GM21717 (cell line): ENCODE measurements at regions not wholly inside any gene's neighbourhood (a gene's known extent, or its start where the extent isn't known, plus 50 kb on each side); places are given as distances from the start of the nearest gene placed in this dataset.

Source experiments
- ATAC-seq: cut with Tn5 transposase; IDR thresholded peaks from one replicate; pipeline ENCODE4 v1.9.1; 2021; ENCODE audit warnings: mild to moderate bottlenecking, moderate library complexity; ENCODE audit not compliant: unreplicated experiment

DNA sequence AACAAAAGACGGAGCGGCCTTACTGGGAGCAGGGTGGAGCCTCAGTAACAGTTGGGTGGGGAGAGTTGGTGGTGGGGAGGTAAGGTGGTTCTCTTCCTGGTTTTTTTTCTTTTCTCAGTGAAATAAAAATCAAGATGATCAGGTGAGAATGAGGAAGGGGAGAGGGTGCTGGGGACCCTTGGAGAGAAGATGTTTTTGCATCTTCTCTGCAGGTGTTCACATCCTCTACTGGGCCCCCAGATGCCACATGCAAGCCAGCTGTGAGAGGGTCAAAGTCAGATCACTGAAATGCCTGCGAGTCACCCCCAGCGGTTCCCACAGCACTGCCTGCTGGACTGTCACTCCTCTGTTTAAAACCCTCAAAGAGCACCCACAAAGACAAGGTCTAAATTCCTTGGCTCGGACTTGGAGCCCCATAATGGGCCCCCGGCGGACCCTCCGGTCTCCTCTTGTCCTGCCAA is 69.8 kb upstream of the FHL2 start:
- ATAC-seq: no peak

DNA sequence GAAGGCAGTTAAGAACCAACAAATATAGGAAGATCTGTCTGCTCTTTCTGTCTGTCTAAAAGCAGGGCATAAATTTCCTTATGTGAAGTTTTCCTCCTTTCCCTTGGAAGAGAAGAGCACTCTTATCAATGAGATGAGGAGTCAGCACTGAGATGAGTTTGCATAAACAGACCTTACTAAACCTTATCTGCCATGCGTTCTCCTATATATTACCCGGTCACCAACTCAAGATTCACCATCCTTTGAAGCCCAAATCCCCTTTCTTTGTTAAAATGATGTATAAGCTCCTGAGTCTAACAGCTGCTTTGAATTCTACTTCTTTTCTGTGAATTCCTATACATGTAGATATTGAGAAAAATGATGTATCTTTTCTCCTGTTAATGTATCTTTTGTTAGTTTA is 65.5 kb upstream of the FHL2 start:
- no peak for ATAC-seq

DNA sequence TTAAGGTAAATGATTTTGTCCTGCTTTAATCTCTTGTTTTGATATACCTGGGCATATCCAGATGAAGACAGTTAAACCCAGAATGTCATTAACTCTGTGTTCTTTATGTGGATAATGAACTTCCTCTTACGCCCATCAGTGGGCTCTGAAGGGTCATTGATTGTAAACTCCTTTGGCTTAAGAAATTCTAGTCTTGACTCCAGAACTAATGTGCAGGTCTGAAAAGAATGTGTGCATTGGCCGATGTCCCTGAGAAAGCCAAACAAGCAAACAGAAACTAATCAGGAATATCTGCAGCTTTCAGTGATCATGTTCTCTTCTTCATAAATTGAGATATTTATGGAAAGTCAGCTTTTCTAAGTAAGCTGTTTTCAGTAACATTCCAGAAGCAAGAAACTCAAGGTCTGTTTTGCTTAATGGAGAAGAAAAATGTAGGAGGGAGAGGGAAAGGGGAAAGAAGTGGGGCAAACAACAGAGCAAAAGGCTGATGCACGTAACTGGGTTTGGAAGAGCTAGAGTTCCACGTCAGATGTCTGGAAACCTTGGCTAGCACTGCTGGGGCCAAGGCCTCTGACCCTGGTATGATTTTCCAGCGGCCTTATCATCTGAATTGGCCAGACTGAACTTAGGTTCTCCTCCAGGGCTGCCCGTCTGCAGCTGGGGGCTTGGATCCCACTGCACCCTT is 61.3 kb upstream of the FHL2 start:
- no peak for ATAC-seq

DNA sequence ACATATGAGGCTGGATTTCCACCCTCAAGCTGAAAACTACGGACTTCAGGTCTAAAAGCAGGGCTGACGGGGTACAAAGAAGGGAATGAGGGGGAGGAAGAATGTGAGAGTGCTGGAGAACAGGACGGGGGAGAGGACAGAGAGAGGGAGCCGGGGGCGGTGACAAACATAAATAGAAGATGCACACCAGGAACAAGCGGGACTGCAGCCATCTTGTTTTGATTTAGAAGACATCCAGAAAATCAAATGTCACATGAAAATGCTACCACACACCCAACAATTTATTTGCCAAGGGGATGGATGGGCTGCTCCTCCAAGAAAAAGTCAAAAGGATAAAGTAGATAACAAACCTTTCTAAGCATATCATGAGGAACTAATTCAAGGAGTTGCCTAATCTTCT is 59.2 kb upstream of the FHL2 start:
- no peak for ATAC-seq

DNA sequence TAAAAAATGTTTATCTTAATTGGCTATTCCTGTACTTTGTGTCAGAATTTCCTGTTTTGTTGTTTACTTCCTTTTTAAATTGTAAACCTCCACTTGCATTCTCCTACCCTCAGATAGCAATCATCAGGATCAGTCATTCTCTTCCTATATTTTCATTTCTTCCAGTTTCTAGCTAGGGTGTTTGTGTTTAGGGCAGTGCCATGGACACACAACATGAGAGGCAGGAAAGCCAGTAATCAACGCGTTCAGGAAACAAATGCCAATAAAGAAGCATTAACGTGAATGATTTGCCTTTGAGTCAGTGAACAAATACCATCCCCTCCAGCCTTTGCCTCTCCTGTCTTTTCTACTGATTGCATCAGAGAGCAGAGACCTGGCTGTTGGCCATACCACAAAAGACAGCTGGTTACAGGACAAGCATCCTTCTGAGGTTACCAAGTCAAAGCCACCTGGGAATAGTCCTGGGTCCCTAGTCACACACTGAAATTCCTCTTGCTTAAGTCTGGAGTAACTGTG is 56.7 kb upstream of the FHL2 start:
- ATAC-seq: no peak

DNA sequence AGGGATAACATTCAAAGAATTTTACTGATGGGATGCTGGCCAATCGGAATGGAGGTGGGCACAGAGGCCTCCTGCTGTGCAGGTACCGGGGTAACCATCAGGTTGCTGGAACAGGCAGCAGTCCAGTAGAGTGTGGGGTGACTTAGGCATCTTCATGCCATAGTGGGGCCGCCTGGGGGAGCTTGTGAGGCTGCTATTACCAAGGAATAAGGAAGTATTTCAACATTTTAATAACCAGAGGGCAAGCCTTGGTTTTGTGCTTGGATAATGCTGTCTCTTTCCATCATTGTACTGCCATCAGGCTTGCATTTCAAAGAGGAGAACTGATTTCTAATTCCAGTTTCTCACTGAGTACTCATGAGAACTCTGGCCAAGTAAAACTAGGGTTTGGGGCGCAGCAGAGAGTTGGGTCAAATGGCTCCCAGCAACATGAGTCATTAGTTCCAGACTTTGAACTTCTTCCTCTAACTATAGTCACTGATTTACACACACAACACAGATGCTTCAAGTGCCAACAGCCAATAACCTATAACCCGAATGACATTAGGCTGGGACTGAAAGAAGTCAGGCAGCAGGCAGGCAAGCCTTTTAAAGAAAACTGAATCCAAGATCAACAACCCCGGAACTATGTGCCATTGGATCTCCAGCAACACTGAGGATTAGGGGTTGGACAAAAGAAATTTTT is 56.1 kb upstream of the FHL2 start:
- no peak for ATAC-seq

DNA sequence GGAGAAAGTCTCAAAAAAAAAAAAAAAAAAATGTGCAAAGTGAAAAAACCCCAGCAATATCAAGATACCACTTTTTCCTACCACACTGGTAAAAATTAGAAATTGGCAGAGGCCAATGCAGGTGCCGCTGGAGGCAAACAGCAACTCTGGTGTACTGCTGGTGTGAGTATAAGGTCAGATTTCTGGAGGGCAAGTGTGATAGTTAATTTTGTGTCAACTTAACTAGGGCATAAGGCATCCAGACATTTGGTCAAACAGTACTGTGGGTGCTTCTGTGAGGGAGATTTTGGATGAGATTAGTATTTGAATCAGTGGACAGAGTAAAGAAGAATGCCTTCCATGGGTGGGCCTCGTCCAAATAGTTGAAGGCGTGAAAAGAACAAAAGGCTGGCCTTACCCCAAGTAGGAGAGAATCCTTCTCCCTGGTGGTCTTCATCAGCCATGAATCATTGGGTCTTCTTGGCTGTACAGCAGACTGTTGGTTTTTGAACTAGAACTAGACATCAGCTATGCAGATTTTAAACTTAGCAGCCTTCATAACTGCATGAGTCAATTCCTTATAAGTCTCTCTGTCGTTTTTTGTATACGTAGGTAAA is 52.8 kb upstream of the FHL2 start:
- ATAC-seq: no peak

DNA sequence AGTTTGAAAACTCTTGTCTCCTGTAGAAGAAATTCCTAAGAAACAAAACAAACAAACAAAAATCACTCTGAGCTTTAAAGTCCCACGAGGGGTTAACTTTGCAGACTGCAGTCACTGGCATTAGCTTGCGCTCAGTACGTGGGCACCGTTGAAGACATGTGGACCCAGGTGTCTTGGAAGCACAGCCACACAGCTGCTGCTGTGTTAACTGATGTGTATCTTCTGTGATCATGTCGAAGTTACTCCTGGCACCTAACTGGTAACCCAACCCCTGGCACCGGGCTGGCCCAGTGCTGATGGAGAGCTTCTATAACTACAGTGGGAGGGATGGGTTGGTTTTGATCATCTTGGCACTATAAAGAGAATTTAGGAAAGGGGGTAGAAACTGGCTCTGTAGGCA is 51.6 kb upstream of the FHL2 start:
- no peak for ATAC-seq

DNA sequence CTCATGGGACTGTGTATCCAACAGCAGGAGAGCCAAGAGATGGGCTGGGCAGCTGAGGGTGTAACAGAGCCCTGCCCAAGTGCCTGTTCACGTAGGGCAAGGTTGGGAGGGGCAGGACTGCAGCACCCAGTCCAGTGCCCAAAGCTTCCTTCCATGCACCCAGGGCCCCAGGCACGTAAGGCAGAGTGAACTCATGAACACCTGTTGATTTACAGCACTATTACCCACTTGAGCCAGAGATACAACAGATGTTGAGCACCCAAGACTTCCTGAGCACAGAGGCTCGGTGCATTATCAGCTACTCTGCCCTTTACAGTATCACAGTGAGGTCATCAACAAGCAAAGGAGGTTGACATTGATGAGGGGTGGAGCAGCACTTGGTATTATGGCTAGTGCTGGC is 50.2 kb upstream of the FHL2 start:
- no peak for ATAC-seq
